HCT116 (cell line): ENCODE measurements at regions not wholly inside any gene's neighbourhood (a gene's known extent, or its start where the extent isn't known, plus 50 kb on each side); places are given as distances from the start of the nearest gene placed in this dataset.

Source experiments
- ATAC-seq: fragments of 200-7000 bp; cut with Tn5 transposase; 2 replicates; pipeline ENCODE4 v1.9.1; 2020; ENCODE audit warnings: mild to moderate bottlenecking, moderate library complexity
- BruUV-seq: library from RNA; stranded (reverse); fragments of 400-500 nt; replicated peaks from 2 replicates; lab custom pipeline; 2021; lab: Mats Ljungman, UMichigan
- CTCF ChIA-PET: fragments of 300-600 bp; sonication (Branson Sonifier 250); formaldehyde crosslinking; loops from one replicate; lab custom pipeline; 2021; ENCODE audit warnings: antibody characterized with exemption; lab: Charles Lee
- POLR2A ChIA-PET: fragments of 300-600, 350-600 bp; sonication (Branson Sonifier 250); formaldehyde crosslinking; loops from one replicate; lab custom pipeline; 2021; ENCODE audit warnings: antibody characterized with exemption; lab: Charles Lee
- RAD21 ChIA-PET, 2 experiments: fragments of 300-600 bp; sonication (Branson Sonifier 250); formaldehyde crosslinking; loops; one replicate each; lab custom pipeline; 2023; ENCODE audit warnings: low total read pairs in 2 of 2; ENCODE audit not compliant: uncharacterized antibody in 2 of 2, unreplicated experiment in 2 of 2, low non-redundant PET in 1 of 2; lab: Charles Lee
- DNase-seq: peaks from one replicate; pipeline ENCODE4 v3.0.0-alpha.2; 2010; ENCODE audit warnings: low read depth, low spot score
- H2AFZ ChIP-seq: fragments of 200-600 bp; shearing (Covaris generic), sonication (generic); 2 replicates; pipeline ENCODE4 v1.6.1; 2017; ENCODE audit warnings: low read depth, mixed run types, mixed read lengths, antibody characterized with exemption, low read length; ENCODE audit not compliant: poor library complexity, severe bottlenecking
- H3K27ac ChIP-seq: 2 replicates; pipeline ENCODE4 v1.5.1; 2012; ENCODE audit warnings: low read depth, low read length
- H3K27me3 ChIP-seq: fragments of 200-600 bp; sonication (generic); 2 replicates; pipeline ENCODE4 v1.6.1; 2016; ENCODE audit warnings: mixed run types, low read length, mixed read lengths; ENCODE audit not compliant: insufficient read depth
- H3K36me3 ChIP-seq, 2 experiments: fragments of 200-500 bp in 1 of 2; fragments of 200-600 bp in 1 of 2; sonication (Bioruptor generic) in 1 of 2; sonication (generic) in 1 of 2; 2 replicates each; pipeline versions ENCODE4 v1.5.1 to v1.6.1; 2014 to 2016; ENCODE audit warnings: low read length in 2 of 2, inconsistent platforms in 1 of 2, mixed read lengths in 1 of 2, mixed run types in 1 of 2; ENCODE audit not compliant: insufficient read depth in 2 of 2, control insufficient read depth in 1 of 2
- H3K4me1 ChIP-seq, 2 experiments: fragments of 200-600 bp in 1 of 2; sonication (generic) in 1 of 2; 2 replicates each; pipeline versions ENCODE4 v1.5.1 to v1.6.1; 2012 to 2017; ENCODE audit warnings: low read length in 2 of 2, inconsistent platforms in 1 of 2, mild to moderate bottlenecking in 1 of 2, mixed read lengths in 1 of 2, mixed run types in 1 of 2, moderate library complexity in 1 of 2; ENCODE audit not compliant: insufficient read depth in 2 of 2, control insufficient read depth in 1 of 2
- H3K4me2 ChIP-seq: fragments of 200-600 bp; sonication (generic); 2 replicates; pipeline ENCODE4 v1.6.1; 2017; ENCODE audit warnings: mixed run types, low read length, mixed read lengths
- H3K4me3 ChIP-seq, 2 experiments: fragments of 200-600 bp in 1 of 2; sonication (generic) in 1 of 2; replicated peaks in 1 of 2; 2 replicates each; pipeline ENCODE4 v1.5.1; 2011 to 2016; ENCODE audit warnings: low read length in 2 of 2, control low read depth in 1 of 2, low read depth in 1 of 2, mild to moderate bottlenecking in 1 of 2, mixed read lengths in 1 of 2, mixed run types in 1 of 2
- H3K79me2 ChIP-seq: fragments of 200-600 bp; sonication (generic); 2 replicates; pipeline ENCODE4 v1.6.1; 2017; ENCODE audit warnings: mild to moderate bottlenecking, mixed run types, low read length, moderate library complexity, mixed read lengths; ENCODE audit not compliant: insufficient read depth
- H3K9ac ChIP-seq: fragments of 200-600 bp; sonication (generic); 2 replicates; pipeline ENCODE4 v1.6.1; 2016; ENCODE audit warnings: low read length, mixed read lengths
- H3K9me2 ChIP-seq: fragments of 200-600 bp; sonication (generic), shearing (Covaris generic); 2 replicates; pipeline ENCODE4 v1.6.1; 2017; ENCODE audit warnings: mixed run types, mild to moderate bottlenecking, moderate library complexity; ENCODE audit not compliant: insufficient read depth
- H3K9me3 ChIP-seq, 2 experiments: fragments of 200-500 bp in 1 of 2; fragments of 200-600 bp in 1 of 2; sonication (Bioruptor generic) in 1 of 2; sonication (generic) in 1 of 2; 2 replicates each; pipeline ENCODE4 v1.6.1; 2014 to 2017; ENCODE audit warnings: low read length in 2 of 2, mixed read lengths in 2 of 2, inconsistent platforms in 1 of 2, low read depth in 1 of 2, mild to moderate bottlenecking in 1 of 2, mixed run types in 1 of 2, moderate library complexity in 1 of 2; ENCODE audit not compliant: control insufficient read depth in 1 of 2, insufficient read depth in 1 of 2
- H4K20me1 ChIP-seq: fragments of 200-600 bp; sonication (generic), shearing (Covaris generic); 2 replicates; pipeline ENCODE4 v1.6.1; 2017; ENCODE audit warnings: mixed run types, mild to moderate bottlenecking, moderate library complexity; ENCODE audit not compliant: insufficient read depth
- CBX3 ChIP-seq: IDR thresholded peaks from 2 replicates; pipeline ENCODE4 v1.6.1; 2012; ENCODE audit warnings: low read depth
- CEBPB ChIP-seq: IDR thresholded peaks from 2 replicates; pipeline ENCODE4 v1.6.1; 2012; ENCODE audit warnings: low read depth
- EGR1 ChIP-seq: IDR thresholded peaks from 2 replicates; pipeline ENCODE4 v1.6.1; 2012; ENCODE audit warnings: low read depth
- EZH2 ChIP-seq: fragments of 200-600 bp; sonication (generic); IDR thresholded peaks from 2 replicates; pipeline ENCODE4 v1.6.1; 2017; ENCODE audit warnings: antibody characterized with exemption, mixed run types
- JUND ChIP-seq: IDR thresholded peaks from 2 replicates; pipeline ENCODE4 v1.6.1; 2012
- POLR2A ChIP-seq: IDR thresholded peaks from 2 replicates; pipeline ENCODE4 v1.7.0; 2011; ENCODE audit warnings: borderline replicate concordance; ENCODE audit not compliant: insufficient read depth, insufficient read length; ENCODE audit errors: extremely low read depth
- POLR2AphosphoS5 ChIP-seq: IDR thresholded peaks from 2 replicates; pipeline ENCODE4 v1.6.1; 2011; ENCODE audit warnings: mild to moderate bottlenecking, low read depth, low read length, moderate library complexity
- RAD21 ChIP-seq: IDR thresholded peaks from 2 replicates; pipeline ENCODE4 v1.6.1; 2012; ENCODE audit warnings: low read depth, mild to moderate bottlenecking
- SIN3A ChIP-seq: IDR thresholded peaks from 2 replicates; pipeline ENCODE4 v1.6.1; 2012; ENCODE audit warnings: low read depth
- SRF ChIP-seq: IDR thresholded peaks from 2 replicates; pipeline ENCODE4 v1.6.1; 2012; ENCODE audit warnings: low read depth
- ZNF274 ChIP-seq: fragments of 200-500 bp; sonication (Bioruptor generic); IDR thresholded peaks from 2 replicates; pipeline ENCODE4 v1.6.1; 2014; ENCODE audit warnings: mild to moderate bottlenecking, low read depth, low read length, inconsistent platforms
- intact Hi-C: fragments of 100-400 bp; cut with micrococcal nuclease; formaldehyde crosslinking; loops from 2 replicates; pipeline ENCODE4 v1.10.0; 2022
- TF ChIP-seq, protein P1 (sequence below), 3 experiments: fragments of 200-600 bp in 1 of 3; sonication (generic) in 1 of 3; IDR thresholded peaks in 2 of 3; conservative IDR thresholded peaks in 1 of 3; 2 replicates each; pipeline ENCODE4 v1.5.1; 2012 to 2017; ENCODE audit warnings: low read depth in 2 of 3, low read length in 2 of 3, antibody characterized with exemption in 1 of 3, borderline replicate concordance in 1 of 3, control low read depth in 1 of 3, mild to moderate bottlenecking in 1 of 3, mixed read lengths in 1 of 3, mixed run types in 1 of 3, moderate library complexity in 1 of 3; ENCODE audit not compliant: insufficient read depth in 1 of 3
- TF ChIP-seq, protein P2 (sequence below): IDR thresholded peaks from 2 replicates; pipeline ENCODE4 v1.6.1; 2012
- TF ChIP-seq, protein P3 (sequence below): IDR thresholded peaks from 2 replicates; pipeline ENCODE4 v1.6.1; 2011; ENCODE audit warnings: mild to moderate bottlenecking, low read length, moderate library complexity; ENCODE audit not compliant: insufficient replicate concordance; ENCODE audit errors: extremely low read depth

DNA sequence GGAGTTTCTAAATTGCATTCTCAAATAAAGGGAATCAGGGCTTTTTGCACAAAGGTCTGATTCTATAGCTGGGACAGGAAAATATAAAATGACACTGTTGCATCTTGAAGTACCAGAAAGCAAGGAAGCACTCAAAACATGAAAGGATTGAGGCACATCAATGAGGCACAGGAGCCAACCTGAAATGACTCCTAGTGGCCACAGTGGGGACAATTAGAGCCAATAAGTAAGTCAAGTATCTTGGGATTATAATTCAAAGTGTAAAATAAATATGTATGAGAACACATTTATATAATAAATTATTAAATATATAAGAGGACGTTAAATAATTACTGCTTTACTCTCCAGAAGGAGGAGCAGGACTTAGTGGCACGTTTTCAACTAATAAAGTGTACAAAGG, 1259.5 kb upstream of the CDH2 start:
- no peak for TF ChIP-seq ZNF274
- TF ChIP-seq, protein P1, sequence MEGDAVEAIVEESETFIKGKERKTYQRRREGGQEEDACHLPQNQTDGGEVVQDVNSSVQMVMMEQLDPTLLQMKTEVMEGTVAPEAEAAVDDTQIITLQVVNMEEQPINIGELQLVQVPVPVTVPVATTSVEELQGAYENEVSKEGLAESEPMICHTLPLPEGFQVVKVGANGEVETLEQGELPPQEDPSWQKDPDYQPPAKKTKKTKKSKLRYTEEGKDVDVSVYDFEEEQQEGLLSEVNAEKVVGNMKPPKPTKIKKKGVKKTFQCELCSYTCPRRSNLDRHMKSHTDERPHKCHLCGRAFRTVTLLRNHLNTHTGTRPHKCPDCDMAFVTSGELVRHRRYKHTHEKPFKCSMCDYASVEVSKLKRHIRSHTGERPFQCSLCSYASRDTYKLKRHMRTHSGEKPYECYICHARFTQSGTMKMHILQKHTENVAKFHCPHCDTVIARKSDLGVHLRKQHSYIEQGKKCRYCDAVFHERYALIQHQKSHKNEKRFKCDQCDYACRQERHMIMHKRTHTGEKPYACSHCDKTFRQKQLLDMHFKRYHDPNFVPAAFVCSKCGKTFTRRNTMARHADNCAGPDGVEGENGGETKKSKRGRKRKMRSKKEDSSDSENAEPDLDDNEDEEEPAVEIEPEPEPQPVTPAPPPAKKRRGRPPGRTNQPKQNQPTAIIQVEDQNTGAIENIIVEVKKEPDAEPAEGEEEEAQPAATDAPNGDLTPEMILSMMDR (IDR thresholded peaks at IDR 0.05 in 2 of 3, conservative IDR thresholded peaks at IDR 0.05 in 1 of 3; ENCODE audit: borderline replicate concordance in 1 of 3, insufficient read depth in 1 of 3, low read depth in 2 of 3, low read length in 2 of 3), result no peak
- TF ChIP-seq, protein P2, sequence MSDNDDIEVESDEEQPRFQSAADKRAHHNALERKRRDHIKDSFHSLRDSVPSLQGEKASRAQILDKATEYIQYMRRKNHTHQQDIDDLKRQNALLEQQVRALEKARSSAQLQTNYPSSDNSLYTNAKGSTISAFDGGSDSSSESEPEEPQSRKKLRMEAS, result no peak
- no peak for TF ChIP-seq POLR2AphosphoS5
- no peak for TF ChIP-seq JUND
- no peak for TF ChIP-seq CBX3
- TF ChIP-seq RAD21, result no peak
- no peak for TF ChIP-seq EZH2
- TF ChIP-seq EGR1, result no peak
- no peaks in the 10 kb centered on the region for H3K9me2 ChIP-seq
- ChIA-PET RAD21 (no interaction called here), CTCF (no interaction called here), POLR2A (no interaction called here)
- no peak overlapping the region for H3K9ac ChIP-seq
- H3K27ac ChIP-seq, result no peak overlapping the region
- DNase-seq (no peak), ATAC-seq (no peak)
- no peaks in the 10 kb centered on the region; a peak in 1 of 4 replicates for H3K9me3 ChIP-seq
- intact Hi-C loops, result no loop called here
- no peak overlapping the region for H3K4me2 ChIP-seq
- no peaks in the 10 kb centered on the region for H3K36me3 ChIP-seq
- H3K4me3 ChIP-seq, result no peak overlapping the region
- H3K79me2 ChIP-seq, result no peaks in the 10 kb centered on the region
- no peaks in the 10 kb centered on the region for H4K20me1 ChIP-seq
- H3K4me1 ChIP-seq, result no peaks in the 10 kb centered on the region
- no peaks in the 10 kb centered on the region for H3K27me3 ChIP-seq
- H2AFZ ChIP-seq, result no peak overlapping the region
- BruUV-seq, result no TSS peak

DNA sequence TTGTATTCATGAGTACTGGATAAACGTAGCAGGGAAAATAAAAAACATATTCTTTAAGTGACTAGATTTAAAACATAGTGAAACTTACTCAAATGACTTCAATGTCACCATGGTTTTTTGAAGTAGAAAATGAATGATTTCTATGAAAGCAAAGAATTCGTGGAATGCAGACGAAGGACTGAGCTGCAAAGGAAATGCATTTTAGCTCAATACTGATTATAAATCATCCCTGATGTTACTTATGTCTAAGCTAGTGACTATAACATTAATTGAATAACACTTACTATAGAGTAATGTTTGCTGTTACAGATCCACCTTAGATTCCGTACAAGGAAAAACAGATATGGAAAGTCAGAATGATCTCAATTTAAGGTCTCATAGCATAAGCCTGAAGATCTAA, 1257.7 kb upstream of the CDH2 start:
- no peaks in the 10 kb centered on the region for H4K20me1 ChIP-seq
- no TSS peak for BruUV-seq
- no peak for DNase-seq
- ATAC-seq, result no peak
- ChIA-PET RAD21 (no interaction called here), POLR2A (no interaction called here), CTCF (no interaction called here)
- no peaks in the 10 kb centered on the region for H3K36me3 ChIP-seq
- no peak for TF ChIP-seq SRF
- TF ChIP-seq POLR2A, result no peak
- TF ChIP-seq, protein P3, sequence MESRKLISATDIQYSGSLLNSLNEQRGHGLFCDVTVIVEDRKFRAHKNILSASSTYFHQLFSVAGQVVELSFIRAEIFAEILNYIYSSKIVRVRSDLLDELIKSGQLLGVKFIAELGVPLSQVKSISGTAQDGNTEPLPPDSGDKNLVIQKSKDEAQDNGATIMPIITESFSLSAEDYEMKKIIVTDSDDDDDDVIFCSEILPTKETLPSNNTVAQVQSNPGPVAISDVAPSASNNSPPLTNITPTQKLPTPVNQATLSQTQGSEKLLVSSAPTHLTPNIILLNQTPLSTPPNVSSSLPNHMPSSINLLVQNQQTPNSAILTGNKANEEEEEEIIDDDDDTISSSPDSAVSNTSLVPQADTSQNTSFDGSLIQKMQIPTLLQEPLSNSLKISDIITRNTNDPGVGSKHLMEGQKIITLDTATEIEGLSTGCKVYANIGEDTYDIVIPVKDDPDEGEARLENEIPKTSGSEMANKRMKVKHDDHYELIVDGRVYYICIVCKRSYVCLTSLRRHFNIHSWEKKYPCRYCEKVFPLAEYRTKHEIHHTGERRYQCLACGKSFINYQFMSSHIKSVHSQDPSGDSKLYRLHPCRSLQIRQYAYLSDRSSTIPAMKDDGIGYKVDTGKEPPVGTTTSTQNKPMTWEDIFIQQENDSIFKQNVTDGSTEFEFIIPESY, result no peak
- TF ChIP-seq JUND, result no peak
- TF ChIP-seq CEBPB, result no peak
- TF ChIP-seq SIN3A, result no peak
- no peak for TF ChIP-seq CBX3
- no peaks in the 10 kb centered on the region; a peak in 1 of 4 replicates for H3K9me3 ChIP-seq
- H3K27me3 ChIP-seq, result no peaks in the 10 kb centered on the region
- H3K27ac ChIP-seq, result no peak overlapping the region
- H3K9ac ChIP-seq, result no peak overlapping the region
- no peak overlapping the region for H2AFZ ChIP-seq
- no peaks in the 10 kb centered on the region for H3K4me1 ChIP-seq
- H3K79me2 ChIP-seq, result no peaks in the 10 kb centered on the region
- intact Hi-C loops, result no loop called here
- no peaks in the 10 kb centered on the region for H3K9me2 ChIP-seq
- no peak overlapping the region for H3K4me3 ChIP-seq
- H3K4me2 ChIP-seq, result no peak overlapping the region
